ENCODE measurements at regions not wholly inside any gene's neighbourhood (a gene's known extent, or its start where the extent isn't known, plus 50 kb on each side); places are given as distances from the start of the nearest gene placed in this dataset.

GRCh38 chr3:181793006-181793405 is 81.3 kb downstream of the SOX2 start:
- no peak for TF ChIP-seq EZH2 (IDR thresholded peaks at IDR 0.05; ENCODE audit: borderline replicate concordance, low read length)
- no peak for TF ChIP-seq CTCF (IDR thresholded peaks at IDR 0.05; ENCODE audit: low read length)

All from OCI-LY1 (cell line).